ENCODE measurements at regions not wholly inside any gene's neighbourhood (a gene's known extent, or its start where the extent isn't known, plus 50 kb on each side); places are given as distances from the start of the nearest gene placed in this dataset.

DNA sequence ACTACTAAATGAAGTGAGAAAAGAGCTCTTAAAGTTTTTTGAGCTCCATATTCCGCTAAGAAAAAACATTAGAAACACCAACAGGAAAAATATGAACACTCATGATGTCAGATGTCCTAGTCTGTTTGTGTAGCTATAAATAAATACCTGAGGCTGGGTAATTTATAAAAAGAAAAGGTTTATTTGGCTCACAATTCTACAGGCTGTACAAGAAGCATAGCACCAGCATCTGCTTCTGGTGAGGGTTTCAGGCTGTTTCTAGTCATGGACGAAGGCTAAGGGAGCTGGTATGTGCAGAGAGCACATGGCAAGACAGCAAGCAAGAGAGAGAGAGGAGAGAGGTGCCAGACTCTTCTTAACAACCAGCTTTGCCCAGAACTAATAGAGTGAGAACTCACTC lies 186.2 kb downstream of the PLK2 start:
- no peak overlapping the region for H3K4me3 ChIP-seq
- no peaks in the 10 kb centered on the region for H3K4me1 ChIP-seq (ENCODE audit: insufficient read depth)
- no peaks in the 10 kb centered on the region for H3K9me3 ChIP-seq
- intact Hi-C loops (cut with DNase I): no loop called here
- no peak overlapping the region for H3K27ac ChIP-seq
- TF ChIP-seq EP300 (IDR thresholded peaks at IDR 0.05) (no peak), POLR2A (IDR thresholded peaks at IDR 0.05) (no peak)
- TF ChIP-seq, protein P1, sequence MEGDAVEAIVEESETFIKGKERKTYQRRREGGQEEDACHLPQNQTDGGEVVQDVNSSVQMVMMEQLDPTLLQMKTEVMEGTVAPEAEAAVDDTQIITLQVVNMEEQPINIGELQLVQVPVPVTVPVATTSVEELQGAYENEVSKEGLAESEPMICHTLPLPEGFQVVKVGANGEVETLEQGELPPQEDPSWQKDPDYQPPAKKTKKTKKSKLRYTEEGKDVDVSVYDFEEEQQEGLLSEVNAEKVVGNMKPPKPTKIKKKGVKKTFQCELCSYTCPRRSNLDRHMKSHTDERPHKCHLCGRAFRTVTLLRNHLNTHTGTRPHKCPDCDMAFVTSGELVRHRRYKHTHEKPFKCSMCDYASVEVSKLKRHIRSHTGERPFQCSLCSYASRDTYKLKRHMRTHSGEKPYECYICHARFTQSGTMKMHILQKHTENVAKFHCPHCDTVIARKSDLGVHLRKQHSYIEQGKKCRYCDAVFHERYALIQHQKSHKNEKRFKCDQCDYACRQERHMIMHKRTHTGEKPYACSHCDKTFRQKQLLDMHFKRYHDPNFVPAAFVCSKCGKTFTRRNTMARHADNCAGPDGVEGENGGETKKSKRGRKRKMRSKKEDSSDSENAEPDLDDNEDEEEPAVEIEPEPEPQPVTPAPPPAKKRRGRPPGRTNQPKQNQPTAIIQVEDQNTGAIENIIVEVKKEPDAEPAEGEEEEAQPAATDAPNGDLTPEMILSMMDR (IDR thresholded peaks at IDR 0.05): no peak
- no peak for DNase-seq
- no peaks in the 10 kb centered on the region for H3K27me3 ChIP-seq
- WGBS, 3 donors: 45 to 60% (median 55%) methylated on average over 2 of the region's 2 CpGs
- no peaks in the 10 kb centered on the region for H3K36me3 ChIP-seq

DNA sequence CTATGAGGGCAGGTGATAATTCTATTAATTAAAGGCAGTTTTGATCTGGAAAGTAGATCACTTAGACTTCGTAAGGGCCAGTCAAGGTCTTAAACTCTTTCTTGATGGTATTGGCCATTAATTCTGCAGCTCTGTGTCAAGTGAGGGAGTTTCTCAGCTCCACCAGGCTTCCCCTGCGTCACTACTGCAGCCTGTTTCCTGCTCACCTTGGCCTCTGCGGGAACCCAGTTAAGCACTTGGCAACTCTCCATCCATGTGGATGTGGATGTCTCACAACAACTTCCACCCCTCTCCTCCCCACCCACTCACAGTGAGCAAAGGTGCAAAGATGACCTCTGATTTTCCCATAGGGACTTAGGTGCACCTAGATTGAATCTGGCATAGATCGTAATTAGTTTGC lies 191.6 kb downstream of the PLK2 start:
- intact Hi-C loops (cut with DNase I): no loop called here
- TF ChIP-seq, protein P1 (IDR thresholded peaks at IDR 0.05): no peak
- TF ChIP-seq EP300 (IDR thresholded peaks at IDR 0.05) (no peak), POLR2A (IDR thresholded peaks at IDR 0.05) (no peak)
- H3K9me3 ChIP-seq: no peaks in the 10 kb centered on the region
- no peak overlapping the region for H3K4me3 ChIP-seq
- WGBS, 3 donors: 55 to 65% (median 63%) methylated on average over 4 of the region's 4 CpGs
- H3K27me3 ChIP-seq: no peaks in the 10 kb centered on the region
- no peaks in the 10 kb centered on the region for H3K36me3 ChIP-seq
- no peaks in the 10 kb centered on the region for H3K4me1 ChIP-seq (ENCODE audit: insufficient read depth)
- no peak overlapping the region for H3K27ac ChIP-seq
- peak in 1 of 5 donors; percentile 42 for DNase-seq

DNA sequence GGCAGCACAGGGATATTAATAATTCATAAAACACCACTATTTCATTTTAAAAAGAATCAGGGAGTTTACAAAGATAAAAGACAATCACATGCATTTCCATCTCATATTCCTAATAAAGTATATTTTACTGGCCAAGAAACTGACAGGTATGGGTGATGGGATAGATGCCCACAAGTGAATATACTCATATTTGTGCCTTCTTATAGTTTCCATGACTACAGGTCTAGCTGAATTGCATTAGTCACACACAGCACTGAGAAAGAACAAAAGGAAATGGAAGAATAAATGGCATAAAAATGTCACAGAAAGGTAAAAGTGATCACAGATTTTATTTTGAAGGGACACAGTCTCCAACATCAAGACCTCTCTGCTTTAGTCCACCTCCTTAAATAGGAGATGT lies 193.5 kb downstream of the PLK2 start:
- Histone ChIP-seq H3K27me3 (no peaks in the 10 kb centered on the region), H3K36me3 (no peaks in the 10 kb centered on the region), H3K4me3 (no peak overlapping the region), H3K9me3 (no peaks in the 10 kb centered on the region), H3K27ac (no peak overlapping the region), H3K4me1 (ENCODE audit: insufficient read depth) (no peaks in the 10 kb centered on the region)
- no peak for DNase-seq
- no peak for TF ChIP-seq POLR2A (IDR thresholded peaks at IDR 0.05)
- TF ChIP-seq, protein P1 (IDR thresholded peaks at IDR 0.05): no peak
- TF ChIP-seq EP300 (IDR thresholded peaks at IDR 0.05): no peak
- intact Hi-C loops (cut with DNase I): no loop called here

DNA sequence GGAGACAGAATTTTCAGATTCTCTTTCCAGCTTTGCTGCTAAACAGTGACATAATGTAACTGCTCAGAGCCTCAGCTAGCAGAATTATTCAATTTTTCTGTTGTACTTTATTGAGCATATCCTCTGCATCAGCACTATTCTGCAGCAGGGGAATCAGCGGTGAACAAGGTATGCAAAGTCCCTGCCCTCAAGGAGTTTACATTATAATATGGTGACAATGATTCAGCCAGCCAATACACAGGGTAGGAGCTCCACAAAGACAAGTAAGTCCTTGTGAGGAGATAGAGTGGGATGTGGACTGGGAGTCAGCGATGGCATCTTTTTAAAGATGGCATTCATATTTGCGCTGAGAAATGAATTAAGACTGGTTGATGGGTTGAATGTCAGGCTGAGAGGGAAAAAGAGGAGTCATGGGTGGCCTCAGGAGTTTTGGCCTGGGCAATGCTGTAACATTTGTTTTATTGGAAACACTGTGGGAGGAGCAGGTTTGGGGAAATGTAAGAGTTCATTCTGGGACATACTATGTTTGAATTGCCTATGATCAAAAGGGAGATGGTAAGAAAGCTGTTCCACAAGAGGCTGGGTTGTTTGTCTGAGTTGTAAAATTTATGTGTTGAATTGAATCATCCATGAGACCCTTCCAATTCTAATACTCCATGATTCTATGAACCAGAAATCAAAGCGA lies 194.5 kb downstream of the PLK2 start:
- DNase-seq: no peak
- Histone ChIP-seq H3K9me3 (no peaks in the 10 kb centered on the region), H3K4me3 (no peak overlapping the region), H3K36me3 (no peaks in the 10 kb centered on the region), H3K27ac (no peak overlapping the region), H3K27me3 (no peaks in the 10 kb centered on the region), H3K4me1 (ENCODE audit: insufficient read depth) (no peaks in the 10 kb centered on the region)
- WGBS, 3 donors: 93 to 98% (median 97%) methylated on average over 4 of the region's 4 CpGs
- intact Hi-C loops (cut with DNase I): no loop called here
- TF ChIP-seq EP300 (IDR thresholded peaks at IDR 0.05): no peak
- TF ChIP-seq, protein P1 (IDR thresholded peaks at IDR 0.05): no peak
- TF ChIP-seq POLR2A (IDR thresholded peaks at IDR 0.05): no peak

Measured in ovary (tissue), 7 donors.